HG03432 (cell line): ENCODE measurements at regions not wholly inside any gene's neighbourhood (a gene's known extent, or its start where the extent isn't known, plus 50 kb on each side); places are given as distances from the start of the nearest gene placed in this dataset.

Source experiments
- ATAC-seq: cut with Tn5 transposase; IDR thresholded peaks from one replicate; pipeline ENCODE4 v1.9.1; 2021; ENCODE audit warnings: mild to moderate bottlenecking, moderate library complexity; ENCODE audit not compliant: unreplicated experiment

GRCh38 chr10:62735464-62736167 is 68.9 kb upstream of the ADO start:
- ATAC-seq = peak; percentile 63

GRCh38 chr10:62736168-62736546 is 68.4 kb upstream of the ADO start:
- ATAC-seq = no peak

GRCh38 chr10:62738916-62739315 is 65.6 kb upstream of the ADO start:
- no peak for ATAC-seq

GRCh38 chr10:62740885-62741745 is 63.4 kb upstream of the ADO start:
- ATAC-seq = no peak

- ATAC-seq = no peak
Observed at GRCh38 chr10:62741996-62742395, 62.5 kb upstream of the ADO start.

GRCh38 chr10:62742536-62743061 is 61.9 kb upstream of the ADO start:
- ATAC-seq = peak; percentile 57

GRCh38 chr10:62744136-62744535 is 60.4 kb upstream of the ADO start:
- no peak for ATAC-seq

GRCh38 chr10:62745581-62745980 is 58.9 kb upstream of the ADO start:
- ATAC-seq = no peak

GRCh38 chr10:62746951-62747729 is 57.4 kb upstream of the ADO start:
- ATAC-seq = no peak

GRCh38 chr10:62748386-62748785 is 56.1 kb upstream of the ADO start:
- no peak for ATAC-seq

- no peak for ATAC-seq
Observed at GRCh38 chr10:62749093-62749683, 55.3 kb upstream of the ADO start.
